HEK293 (cell line): ENCODE measurements at regions not wholly inside any gene's neighbourhood (a gene's known extent, or its start where the extent isn't known, plus 50 kb on each side); places are given as distances from the start of the nearest gene placed in this dataset.

Experiments used
- GLIS1 ChIP-seq: fragments of 450-650 bp; formaldehyde crosslinking; IDR thresholded peaks from 2 replicates; pipeline ENCODE4 v1.5.1; 2016; ENCODE audit warnings: missing biosample characterization, missing genetic modification characterization
- MYNN ChIP-seq: fragments of 450-650 bp; formaldehyde crosslinking; IDR thresholded peaks from 2 replicates; pipeline ENCODE4 v1.5.1; 2016; ENCODE audit warnings: missing biosample characterization, missing genetic modification characterization, borderline replicate concordance
- SP7 ChIP-seq: fragments of 450-650 bp; formaldehyde crosslinking; IDR thresholded peaks from 2 replicates; pipeline ENCODE4 v1.5.1; 2016; ENCODE audit warnings: missing biosample characterization, missing genetic modification characterization
- YY1 ChIP-seq: fragments of 450-650 bp; formaldehyde crosslinking; IDR thresholded peaks from 2 replicates; pipeline ENCODE4 v1.5.1; 2018; ENCODE audit warnings: missing biosample characterization, missing genetic modification characterization
- ZBTB7A ChIP-seq: fragments of 450-650 bp; formaldehyde crosslinking; IDR thresholded peaks from 2 replicates; pipeline ENCODE4 v1.5.1; 2016; ENCODE audit warnings: low read depth, missing biosample characterization, missing genetic modification characterization
- ZNF146 ChIP-seq: fragments of 450-650 bp; formaldehyde crosslinking; IDR thresholded peaks from 2 replicates; pipeline ENCODE4 v1.5.1; 2016; ENCODE audit warnings: missing biosample characterization, missing genetic modification characterization
- ZNF157 ChIP-seq: fragments of 450-650 bp; formaldehyde crosslinking; IDR thresholded peaks from 2 replicates; pipeline ENCODE4 v1.5.1; 2016; ENCODE audit warnings: missing biosample characterization, missing genetic modification characterization
- TF ChIP-seq, protein P1 (sequence below): fragments of 450-650 bp; formaldehyde crosslinking; IDR thresholded peaks from 2 replicates; pipeline ENCODE4 v1.5.1; 2016; ENCODE audit warnings: missing biosample characterization, missing genetic modification characterization
- TF ChIP-seq, protein P2 (sequence below): fragments of 450-650 bp; formaldehyde crosslinking; IDR thresholded peaks from 2 replicates; pipeline ENCODE4 v1.5.1; 2016; ENCODE audit warnings: missing biosample characterization, missing genetic modification characterization

DNA sequence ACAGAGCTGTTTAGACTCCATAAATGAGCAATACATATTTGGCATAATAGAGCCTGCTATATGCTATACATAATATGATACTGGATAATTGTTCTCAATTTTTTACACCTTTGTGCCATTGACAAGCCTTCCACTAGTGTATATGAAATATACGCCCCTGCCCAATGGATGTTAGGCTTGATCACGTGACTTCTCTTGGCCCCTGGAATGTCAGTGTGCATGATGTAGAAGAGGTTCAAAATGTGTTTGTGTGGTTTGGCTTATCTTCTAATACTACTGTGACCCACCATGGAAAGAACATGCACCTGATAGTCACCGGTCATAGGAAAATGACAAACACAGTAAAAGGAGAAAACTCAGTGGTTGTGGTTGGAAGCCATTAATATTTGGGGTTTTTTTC, 479.4 kb downstream of the PCDH20 start:
- TF ChIP-seq, protein P1, sequence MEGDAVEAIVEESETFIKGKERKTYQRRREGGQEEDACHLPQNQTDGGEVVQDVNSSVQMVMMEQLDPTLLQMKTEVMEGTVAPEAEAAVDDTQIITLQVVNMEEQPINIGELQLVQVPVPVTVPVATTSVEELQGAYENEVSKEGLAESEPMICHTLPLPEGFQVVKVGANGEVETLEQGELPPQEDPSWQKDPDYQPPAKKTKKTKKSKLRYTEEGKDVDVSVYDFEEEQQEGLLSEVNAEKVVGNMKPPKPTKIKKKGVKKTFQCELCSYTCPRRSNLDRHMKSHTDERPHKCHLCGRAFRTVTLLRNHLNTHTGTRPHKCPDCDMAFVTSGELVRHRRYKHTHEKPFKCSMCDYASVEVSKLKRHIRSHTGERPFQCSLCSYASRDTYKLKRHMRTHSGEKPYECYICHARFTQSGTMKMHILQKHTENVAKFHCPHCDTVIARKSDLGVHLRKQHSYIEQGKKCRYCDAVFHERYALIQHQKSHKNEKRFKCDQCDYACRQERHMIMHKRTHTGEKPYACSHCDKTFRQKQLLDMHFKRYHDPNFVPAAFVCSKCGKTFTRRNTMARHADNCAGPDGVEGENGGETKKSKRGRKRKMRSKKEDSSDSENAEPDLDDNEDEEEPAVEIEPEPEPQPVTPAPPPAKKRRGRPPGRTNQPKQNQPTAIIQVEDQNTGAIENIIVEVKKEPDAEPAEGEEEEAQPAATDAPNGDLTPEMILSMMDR, result no peak
- TF ChIP-seq GLIS1 (no peak), ZNF157 (tag by site-specific recombination) (no peak), ZNF146 (tag by site-specific recombination) (no peak), MYNN (tag by site-specific recombination) (no peak), ZBTB7A (tag by site-specific recombination) (no peak), YY1 (tag by site-specific recombination) (no peak), SP7 (tag by site-specific recombination) (no peak)
- TF ChIP-seq, protein P2, sequence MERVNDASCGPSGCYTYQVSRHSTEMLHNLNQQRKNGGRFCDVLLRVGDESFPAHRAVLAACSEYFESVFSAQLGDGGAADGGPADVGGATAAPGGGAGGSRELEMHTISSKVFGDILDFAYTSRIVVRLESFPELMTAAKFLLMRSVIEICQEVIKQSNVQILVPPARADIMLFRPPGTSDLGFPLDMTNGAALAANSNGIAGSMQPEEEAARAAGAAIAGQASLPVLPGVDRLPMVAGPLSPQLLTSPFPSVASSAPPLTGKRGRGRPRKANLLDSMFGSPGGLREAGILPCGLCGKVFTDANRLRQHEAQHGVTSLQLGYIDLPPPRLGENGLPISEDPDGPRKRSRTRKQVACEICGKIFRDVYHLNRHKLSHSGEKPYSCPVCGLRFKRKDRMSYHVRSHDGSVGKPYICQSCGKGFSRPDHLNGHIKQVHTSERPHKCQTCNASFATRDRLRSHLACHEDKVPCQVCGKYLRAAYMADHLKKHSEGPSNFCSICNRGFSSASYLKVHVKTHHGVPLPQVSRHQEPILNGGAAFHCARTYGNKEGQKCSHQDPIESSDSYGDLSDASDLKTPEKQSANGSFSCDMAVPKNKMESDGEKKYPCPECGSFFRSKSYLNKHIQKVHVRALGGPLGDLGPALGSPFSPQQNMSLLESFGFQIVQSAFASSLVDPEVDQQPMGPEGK (tag by site-specific recombination), result no peak
